Activated CD4-positive, alpha-beta T cell treated with anti-CD3 and anti-CD28 coated beads, Interleukin-2, amount 10 ng/mL, durations not matched to agents 24 days and 14 days (primary cell): ENCODE measurements at regions not wholly inside any gene's neighbourhood (a gene's known extent, or its start where the extent isn't known, plus 50 kb on each side); places are given as distances from the start of the nearest gene placed in this dataset.
"Not testable (repeated sequence)": the region's sequence is repeated elsewhere in the genome, so short reads cannot be mapped to it uniquely, and the experiment has no call there.

Experiments
- DNase-seq: peaks from one replicate; pipeline ENCODE4 v3.0.0; 2022
- H3K27ac Mint-ChIP-seq: one replicate; pipeline ENCODE4 v1.8.0; 2022; ENCODE audit warnings: mild to moderate bottlenecking, mixed read lengths
- H3K27me3 Mint-ChIP-seq: one replicate; pipeline ENCODE4 v1.8.0; 2022; ENCODE audit warnings: mixed read lengths
- H3K36me3 Mint-ChIP-seq: one replicate; pipeline ENCODE4 v1.8.0; 2022; ENCODE audit warnings: low read depth, mild to moderate bottlenecking, mixed read lengths
- H3K4me1 Mint-ChIP-seq: one replicate; pipeline ENCODE4 v1.8.0; 2021; ENCODE audit warnings: mixed read lengths
- H3K4me3 Mint-ChIP-seq: one replicate; pipeline ENCODE4 v1.8.0; 2022; ENCODE audit warnings: mild to moderate bottlenecking, moderate library complexity, mixed read lengths
- H3K9me3 Mint-ChIP-seq: one replicate; pipeline ENCODE4 v1.8.0; 2021; ENCODE audit warnings: mixed read lengths
- intact Hi-C: fragments of 100-400 bp; cut with micrococcal nuclease; formaldehyde crosslinking; loops from one replicate; pipeline ENCODE4 v1.15.1; 2023

DNA sequence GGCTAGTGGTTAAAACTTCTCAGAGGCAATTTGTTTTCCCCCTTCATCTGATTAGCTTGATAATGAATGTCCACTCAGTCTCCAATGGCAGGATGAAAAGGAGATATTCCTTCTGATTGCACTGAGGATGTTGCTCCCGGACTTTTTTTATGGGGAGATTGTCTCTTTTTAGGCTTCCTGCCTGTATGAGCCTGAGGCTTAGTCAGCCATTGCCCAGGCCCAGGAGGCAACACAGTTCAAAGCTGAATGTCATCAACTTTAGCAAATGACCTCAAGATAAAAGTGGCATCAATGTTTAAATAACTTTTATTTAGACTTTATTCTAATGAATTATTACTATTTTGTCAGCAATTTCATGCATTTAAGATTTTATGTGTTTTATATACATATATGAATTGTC is 162.9 kb upstream of the PTBP2 start:
- Mint-ChIP-seq H3K4me3 (no peak overlapping the region), H3K27ac (no peak overlapping the region), H3K4me1 (no peaks in the 10 kb centered on the region), H3K36me3 (no peaks in the 10 kb centered on the region), H3K27me3 (no peaks in the 10 kb centered on the region), H3K9me3 (no peaks in the 10 kb centered on the region)
- DNase-seq, result no peak
- intact Hi-C loops, result no loop called here

DNA sequence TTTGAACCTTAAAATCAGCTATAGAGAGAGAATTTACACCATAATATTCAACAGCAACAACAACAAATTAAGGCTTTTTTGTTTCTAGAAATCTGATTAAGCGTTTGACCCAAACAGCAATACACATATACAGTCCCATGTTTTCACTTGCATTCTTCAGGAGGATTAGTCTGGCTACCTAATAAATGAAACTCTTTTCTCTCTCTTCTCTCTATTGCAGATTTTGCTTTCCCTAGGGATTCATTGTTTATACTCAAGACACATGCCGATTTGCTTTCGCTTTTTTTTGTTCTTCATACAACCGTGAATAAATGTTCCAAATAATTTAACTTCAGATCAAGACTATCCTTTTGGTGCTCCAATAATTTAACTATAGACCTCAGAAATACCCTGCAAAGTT is 162.4 kb upstream of the PTBP2 start:
- no peak overlapping the region for H3K4me3 Mint-ChIP-seq
- no peaks in the 10 kb centered on the region for H3K9me3 Mint-ChIP-seq
- H3K36me3 Mint-ChIP-seq, result no peaks in the 10 kb centered on the region
- no peaks in the 10 kb centered on the region for H3K4me1 Mint-ChIP-seq
- no peak for DNase-seq
- intact Hi-C loops, result no loop called here
- H3K27ac Mint-ChIP-seq, result no peak overlapping the region
- no peaks in the 10 kb centered on the region for H3K27me3 Mint-ChIP-seq

GRCh38 chr1:96559707-96560596 is 161.6 kb upstream of the PTBP2 start:
- no peak for DNase-seq
- Mint-ChIP-seq H3K36me3 (no peaks in the 10 kb centered on the region), H3K9me3 (no peaks in the 10 kb centered on the region), H3K27me3 (no peaks in the 10 kb centered on the region), H3K27ac (no peak overlapping the region), H3K4me1 (no peaks in the 10 kb centered on the region), H3K4me3 (no peak overlapping the region)
- intact Hi-C loops, result no loop called here

DNA sequence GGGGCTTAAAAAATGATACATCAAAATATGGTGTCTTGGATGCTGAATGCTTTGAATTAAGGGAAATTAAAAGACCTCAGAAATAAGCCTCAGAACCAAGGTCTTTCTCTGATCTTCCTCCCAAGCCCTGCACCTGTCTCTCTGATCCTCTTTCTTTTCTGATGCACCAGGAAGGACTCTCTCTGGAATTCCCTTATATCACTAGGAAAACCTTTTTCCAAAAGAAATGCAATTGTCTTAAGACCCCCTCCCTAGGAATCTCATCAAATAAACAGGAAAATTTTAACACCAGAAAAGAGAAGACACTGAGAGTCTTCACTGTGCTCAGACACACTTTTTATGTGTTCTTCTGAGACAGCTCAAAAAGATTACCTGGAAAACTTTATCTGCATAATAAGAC is 159.5 kb upstream of the PTBP2 start:
- Mint-ChIP-seq H3K9me3 (no peaks in the 10 kb centered on the region), H3K4me1 (no peaks in the 10 kb centered on the region), H3K4me3 (no peak overlapping the region), H3K27me3 (no peaks in the 10 kb centered on the region), H3K36me3 (no peaks in the 10 kb centered on the region), H3K27ac (no peak overlapping the region)
- no peak for DNase-seq
- intact Hi-C loops, result no loop called here

- DNase-seq, intact Hi-C loops, H3K4me1 Mint-ChIP-seq, H3K27me3 Mint-ChIP-seq, H3K36me3 Mint-ChIP-seq, H3K9me3 Mint-ChIP-seq, H3K4me3 Mint-ChIP-seq, H3K27ac Mint-ChIP-seq: not testable (repeated sequence)
Observed at GRCh38 chr1:96564401-96564800, 157.2 kb upstream of the PTBP2 start.

- intact Hi-C loops, result no loop called here
- H3K4me1 Mint-ChIP-seq, result no peaks in the 10 kb centered on the region
- H3K27me3 Mint-ChIP-seq, result no peaks in the 10 kb centered on the region
- DNase-seq, result no peak
- no peak overlapping the region for H3K27ac Mint-ChIP-seq
- no peaks in the 10 kb centered on the region for H3K9me3 Mint-ChIP-seq
- no peak overlapping the region for H3K4me3 Mint-ChIP-seq
- no peaks in the 10 kb centered on the region for H3K36me3 Mint-ChIP-seq
Observed at GRCh38 chr1:96565546-96565945, 156.0 kb upstream of the PTBP2 start.

GRCh38 chr1:96568639-96569038 is 152.9 kb upstream of the PTBP2 start:
- no peak for DNase-seq
- Mint-ChIP-seq H3K27me3 (no peaks in the 10 kb centered on the region), H3K4me1 (no peaks in the 10 kb centered on the region), H3K27ac (no peak overlapping the region), H3K4me3 (no peak overlapping the region), H3K36me3 (no peaks in the 10 kb centered on the region), H3K9me3 (no peaks in the 10 kb centered on the region)
- intact Hi-C loops, result no loop called here

- H3K36me3 Mint-ChIP-seq, result no peaks in the 10 kb centered on the region
- no peak for DNase-seq
- H3K27ac Mint-ChIP-seq, result no peak overlapping the region
- no peak overlapping the region for H3K4me3 Mint-ChIP-seq
- intact Hi-C loops, result no loop called here
- no peaks in the 10 kb centered on the region for H3K9me3 Mint-ChIP-seq
- H3K4me1 Mint-ChIP-seq, result no peaks in the 10 kb centered on the region
- no peaks in the 10 kb centered on the region for H3K27me3 Mint-ChIP-seq
Observed at GRCh38 chr1:96569288-96569687, 152.3 kb upstream of the PTBP2 start.

- intact Hi-C loops, result no loop called here
- Mint-ChIP-seq H3K4me1 (no peaks in the 10 kb centered on the region), H3K27ac (no peak overlapping the region), H3K27me3 (no peaks in the 10 kb centered on the region), H3K9me3 (no peaks in the 10 kb centered on the region), H3K36me3 (no peaks in the 10 kb centered on the region), H3K4me3 (no peak overlapping the region)
- DNase-seq, result no peak
Observed at GRCh38 chr1:96579636-96580035, 141.9 kb upstream of the PTBP2 start.

- intact Hi-C loops, result no loop called here
- Mint-ChIP-seq H3K4me1 (no peaks in the 10 kb centered on the region), H3K9me3 (no peaks in the 10 kb centered on the region)
Observed at GRCh38 chr1:96580920-96581319, 140.7 kb upstream of the PTBP2 start.

DNA sequence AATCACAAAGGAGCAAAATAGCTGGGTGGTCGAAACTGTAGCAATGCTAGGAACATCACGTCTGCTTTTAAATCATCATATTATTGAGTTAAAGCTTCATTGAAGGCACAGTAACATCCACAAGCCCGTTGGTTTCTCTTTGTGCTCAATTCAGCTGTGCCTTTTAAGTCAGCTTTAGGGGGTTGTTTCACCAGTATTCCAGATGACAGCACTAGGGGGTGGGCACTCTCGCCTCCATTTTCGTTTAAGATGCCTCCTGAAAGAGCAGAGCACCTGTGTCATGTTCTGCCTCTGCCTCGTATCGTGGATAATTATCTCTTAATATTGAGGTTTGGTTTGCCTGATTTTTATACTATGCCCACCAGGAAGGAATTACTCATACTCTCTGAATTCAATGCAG is 139.8 kb upstream of the PTBP2 start:
- no peaks in the 10 kb centered on the region for H3K9me3 Mint-ChIP-seq
- H3K27me3 Mint-ChIP-seq, result no peaks in the 10 kb centered on the region
- H3K4me3 Mint-ChIP-seq, result no peak overlapping the region
- no peak for DNase-seq
- H3K27ac Mint-ChIP-seq, result no peak overlapping the region
- no peaks in the 10 kb centered on the region for H3K36me3 Mint-ChIP-seq
- intact Hi-C loops, result no loop called here
- no peaks in the 10 kb centered on the region for H3K4me1 Mint-ChIP-seq

More at GRCh38 chr1:96580920-96581319, 140.7 kb upstream of the PTBP2 start:
- DNase-seq, result no peak
- H3K27me3 Mint-ChIP-seq, result no peaks in the 10 kb centered on the region
- H3K36me3 Mint-ChIP-seq, result no peaks in the 10 kb centered on the region
- no peak overlapping the region for H3K4me3 Mint-ChIP-seq
- no peak overlapping the region for H3K27ac Mint-ChIP-seq

GRCh38 chr1:96583903-96584302 is 137.7 kb upstream of the PTBP2 start:
- intact Hi-C loops, result no loop called here
- no peaks in the 10 kb centered on the region for H3K36me3 Mint-ChIP-seq

GRCh38 chr1:96587222-96587621 is 134.4 kb upstream of the PTBP2 start:
- H3K27me3 Mint-ChIP-seq, result no peaks in the 10 kb centered on the region
- no peak overlapping the region for H3K4me3 Mint-ChIP-seq
- DNase-seq, result no peak
- no peaks in the 10 kb centered on the region for H3K4me1 Mint-ChIP-seq
- no peaks in the 10 kb centered on the region for H3K9me3 Mint-ChIP-seq
- no peaks in the 10 kb centered on the region for H3K36me3 Mint-ChIP-seq
- intact Hi-C loops, result no loop called here
- no peak overlapping the region for H3K27ac Mint-ChIP-seq

More at GRCh38 chr1:96583903-96584302, 137.7 kb upstream of the PTBP2 start:
- no peak overlapping the region for H3K4me3 Mint-ChIP-seq
- no peaks in the 10 kb centered on the region for H3K27me3 Mint-ChIP-seq
- H3K9me3 Mint-ChIP-seq, result no peaks in the 10 kb centered on the region
- H3K27ac Mint-ChIP-seq, result no peak overlapping the region
- H3K4me1 Mint-ChIP-seq, result no peaks in the 10 kb centered on the region
- DNase-seq, result no peak

DNA sequence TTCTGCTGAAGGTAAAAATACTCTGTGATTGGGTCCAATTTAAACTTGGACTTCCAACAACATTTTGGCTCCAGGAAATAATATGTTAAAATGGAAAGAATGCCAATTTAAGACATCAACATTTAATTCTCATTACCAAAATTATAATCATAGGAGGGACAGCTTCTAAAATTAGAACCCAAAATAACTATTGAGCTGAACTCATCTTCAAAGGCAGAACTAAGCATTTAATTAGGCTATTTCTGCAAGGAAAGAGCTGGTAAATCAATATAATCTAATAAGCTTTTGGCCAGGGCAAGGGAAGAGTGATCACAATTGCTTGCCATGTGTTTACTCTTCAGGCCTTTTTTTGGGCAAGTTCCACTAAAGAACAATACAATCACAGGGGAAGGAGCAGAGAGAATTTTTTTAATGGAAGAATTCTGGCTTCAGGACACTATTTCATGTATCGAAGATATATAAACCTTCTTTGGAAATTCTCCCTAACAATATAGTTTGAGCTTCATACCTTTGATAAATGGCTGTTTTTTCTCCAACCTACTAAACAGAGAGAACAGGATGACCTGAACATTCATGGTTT is 133.1 kb upstream of the PTBP2 start:
- Mint-ChIP-seq H3K4me3 (no peak overlapping the region), H3K9me3 (no peaks in the 10 kb centered on the region), H3K27me3 (no peaks in the 10 kb centered on the region), H3K36me3 (no peaks in the 10 kb centered on the region), H3K4me1 (no peaks in the 10 kb centered on the region), H3K27ac (no peak overlapping the region)
- intact Hi-C loops, result no loop called here
- DNase-seq, result no peak
